HL-60 (cell line): ENCODE measurements at regions not wholly inside any gene's neighbourhood (a gene's known extent, or its start where the extent isn't known, plus 50 kb on each side); places are given as distances from the start of the nearest gene placed in this dataset.

Experiments
- DNase-seq, 2 experiments: peaks; one replicate each; pipeline ENCODE4 v3.0.0-alpha.2; 2010 to 2020; ENCODE audit warnings: low read depth in 1 of 2, low spot score in 1 of 2
- H3K27ac ChIP-seq: fragments of 250-450 bp; sonication (Bioruptor Pico); replicated peaks from 2 replicates; pipeline ENCODE4 v1.5.1; 2020; ENCODE audit warnings: mild to moderate bottlenecking, moderate library complexity
- H3K27me3 ChIP-seq: fragments of 250-450 bp; sonication (Bioruptor Pico); 2 replicates; pipeline ENCODE4 v1.5.1; 2021; ENCODE audit warnings: mild to moderate bottlenecking, moderate library complexity; ENCODE audit not compliant: insufficient read depth, poor library complexity, severe bottlenecking
- H3K4me3 ChIP-seq: replicated peaks from 2 replicates; pipeline ENCODE4 v1.5.1; 2011; ENCODE audit warnings: mild to moderate bottlenecking, control low read depth, low read length; ENCODE audit not compliant: insufficient read depth
- CTCF ChIP-seq: IDR thresholded peaks from one replicate; pipeline ENCODE4 v1.5.1; 2011; ENCODE audit warnings: low read length, control low read depth, inconsistent platforms; ENCODE audit not compliant: insufficient read depth
- GABPA ChIP-seq: IDR thresholded peaks from 2 replicates; pipeline ENCODE4 v1.6.1; 2012; ENCODE audit warnings: low read depth
- POLR2AphosphoS5 ChIP-seq: IDR thresholded peaks from 2 replicates; pipeline ENCODE4 v1.6.1; 2012; ENCODE audit warnings: low read depth
- REST ChIP-seq: IDR thresholded peaks from 2 replicates; pipeline ENCODE4 v1.6.1; 2012; ENCODE audit warnings: low read depth; ENCODE audit not compliant: insufficient replicate concordance
- SPI1 ChIP-seq: IDR thresholded peaks from 2 replicates; pipeline ENCODE4 v1.6.1; 2012; ENCODE audit warnings: low read depth, mild to moderate bottlenecking, borderline replicate concordance

GRCh38 chr5:10057356-10057755, 192.3 kb downstream of the ATPSCKMT start:
- TF ChIP-seq GABPA (no peak), SPI1 (no peak), CTCF (no peak), POLR2AphosphoS5 (no peak), REST (no peak)
- H3K27ac ChIP-seq = no peak overlapping the region
- H3K27me3 ChIP-seq = no peaks in the 10 kb centered on the region
- DNase-seq = no peak
- H3K4me3 ChIP-seq = no peak overlapping the region

- TF ChIP-seq GABPA = no peak
- TF ChIP-seq SPI1 = no peak
- no peak for TF ChIP-seq POLR2AphosphoS5
- no peak for TF ChIP-seq REST
- TF ChIP-seq CTCF = no peak
- Histone ChIP-seq H3K27ac (no peak overlapping the region), H3K27me3 (no peaks in the 10 kb centered on the region), H3K4me3 (no peak overlapping the region)
- no peak for DNase-seq
Observed at GRCh38 chr5:10056228-10056760, 193.4 kb downstream of the ATPSCKMT start.

GRCh38 chr5:10049858-10050455, 199.7 kb downstream of the ATPSCKMT start:
- Histone ChIP-seq H3K27me3 (no peaks in the 10 kb centered on the region), H3K27ac (no peak overlapping the region), H3K4me3 (no peak overlapping the region)
- no peak for DNase-seq
- TF ChIP-seq CTCF (no peak), POLR2AphosphoS5 (no peak), REST (no peak), SPI1 (no peak), GABPA (no peak)
